ENCODE measurements at regions not wholly inside any gene's neighbourhood (a gene's known extent, or its start where the extent isn't known, plus 50 kb on each side); places are given as distances from the start of the nearest gene placed in this dataset.

DNA sequence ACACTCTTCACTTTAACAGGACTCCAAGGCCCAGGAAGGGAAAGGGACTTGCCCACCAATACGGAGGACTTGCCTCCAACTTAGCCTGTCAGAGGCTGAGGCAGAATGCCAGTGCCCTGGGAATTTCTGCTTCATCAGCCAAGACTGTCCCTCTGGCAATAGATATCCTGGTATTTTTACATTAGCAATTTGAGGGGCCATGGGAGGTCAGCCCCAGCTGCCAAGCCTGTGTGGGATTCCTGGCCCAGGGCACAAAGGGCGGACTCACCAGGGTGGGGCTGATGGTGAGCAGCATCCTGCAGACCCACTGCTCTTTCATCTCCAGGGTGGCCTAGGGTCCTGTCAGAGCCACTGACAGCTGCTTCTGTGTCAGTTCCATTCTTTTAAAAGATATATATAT lies 78.3 kb upstream of the CIBAR2 start:
- no peak for DNase-seq

GRCh38 chr16:85191341-85191965 lies 79.2 kb upstream of the CIBAR2 start:
- no peak for DNase-seq

DNA sequence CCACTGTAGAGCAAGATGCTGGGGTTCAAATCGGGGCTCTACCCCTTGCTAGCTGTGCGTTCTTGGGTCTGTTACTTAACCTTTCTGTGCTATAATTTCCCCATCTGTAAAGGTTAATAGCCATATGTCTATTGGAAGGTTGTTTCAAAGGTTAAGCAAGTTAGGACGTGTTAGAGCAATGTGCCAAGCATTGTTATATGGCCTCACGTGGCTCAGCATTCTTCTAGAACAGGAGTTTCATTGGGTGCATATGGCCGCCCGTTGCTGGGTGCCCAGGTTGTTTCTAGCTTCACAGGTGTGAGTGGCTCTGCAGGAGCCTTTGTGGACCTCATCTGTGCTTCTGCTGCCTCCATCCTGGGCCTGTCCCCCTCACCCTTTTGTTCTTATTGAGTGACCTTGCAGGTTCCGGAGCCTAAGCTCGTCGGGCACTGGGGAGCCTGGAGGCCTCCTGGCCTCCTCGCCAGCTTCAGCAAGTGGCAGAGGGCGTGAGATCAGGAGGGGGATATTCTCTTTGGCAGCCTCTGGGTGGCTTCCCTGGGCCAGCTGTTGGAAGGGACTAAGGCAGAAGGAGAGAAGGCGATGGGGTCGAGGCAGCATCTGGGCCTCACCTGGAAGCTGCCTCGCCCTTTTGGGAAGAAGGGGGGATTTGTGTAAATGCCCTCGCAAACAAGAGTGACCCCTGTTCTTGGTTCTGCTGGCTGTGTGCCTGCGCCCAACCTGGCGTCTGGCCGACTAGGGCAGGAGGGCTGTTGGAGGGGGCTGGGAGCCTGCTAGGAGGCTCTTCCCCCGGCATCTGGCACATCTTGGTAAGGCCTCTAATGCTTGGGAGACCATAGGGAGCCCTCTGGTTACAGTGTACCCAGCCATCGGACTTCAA lies 80.2 kb upstream of the CIBAR2 start:
- DNase-seq: no peak

GRCh38 chr16:85193115-85193493 lies 80.8 kb upstream of the CIBAR2 start:
- DNase-seq: no peak

DNA sequence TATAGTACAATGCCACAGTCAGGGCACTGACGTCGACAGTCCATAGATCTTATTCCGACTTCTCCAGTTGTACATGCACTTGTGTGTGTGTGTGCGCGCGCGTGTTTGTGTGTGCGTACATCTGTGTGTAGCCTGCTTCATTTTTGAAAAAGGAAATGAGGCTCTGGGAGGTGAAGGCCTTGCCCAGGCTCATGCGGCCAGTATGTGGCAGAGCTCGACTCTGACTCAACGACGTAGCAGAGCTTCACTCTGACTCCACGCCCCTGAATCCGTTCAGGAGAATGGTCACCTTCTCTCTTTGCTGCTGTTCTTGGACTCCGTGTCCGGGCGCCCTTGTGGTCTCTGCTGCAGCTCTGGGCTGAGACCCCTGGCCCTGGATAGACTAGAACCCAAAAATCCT lies 81.6 kb upstream of the CIBAR2 start:
- no peak for DNase-seq

DNA sequence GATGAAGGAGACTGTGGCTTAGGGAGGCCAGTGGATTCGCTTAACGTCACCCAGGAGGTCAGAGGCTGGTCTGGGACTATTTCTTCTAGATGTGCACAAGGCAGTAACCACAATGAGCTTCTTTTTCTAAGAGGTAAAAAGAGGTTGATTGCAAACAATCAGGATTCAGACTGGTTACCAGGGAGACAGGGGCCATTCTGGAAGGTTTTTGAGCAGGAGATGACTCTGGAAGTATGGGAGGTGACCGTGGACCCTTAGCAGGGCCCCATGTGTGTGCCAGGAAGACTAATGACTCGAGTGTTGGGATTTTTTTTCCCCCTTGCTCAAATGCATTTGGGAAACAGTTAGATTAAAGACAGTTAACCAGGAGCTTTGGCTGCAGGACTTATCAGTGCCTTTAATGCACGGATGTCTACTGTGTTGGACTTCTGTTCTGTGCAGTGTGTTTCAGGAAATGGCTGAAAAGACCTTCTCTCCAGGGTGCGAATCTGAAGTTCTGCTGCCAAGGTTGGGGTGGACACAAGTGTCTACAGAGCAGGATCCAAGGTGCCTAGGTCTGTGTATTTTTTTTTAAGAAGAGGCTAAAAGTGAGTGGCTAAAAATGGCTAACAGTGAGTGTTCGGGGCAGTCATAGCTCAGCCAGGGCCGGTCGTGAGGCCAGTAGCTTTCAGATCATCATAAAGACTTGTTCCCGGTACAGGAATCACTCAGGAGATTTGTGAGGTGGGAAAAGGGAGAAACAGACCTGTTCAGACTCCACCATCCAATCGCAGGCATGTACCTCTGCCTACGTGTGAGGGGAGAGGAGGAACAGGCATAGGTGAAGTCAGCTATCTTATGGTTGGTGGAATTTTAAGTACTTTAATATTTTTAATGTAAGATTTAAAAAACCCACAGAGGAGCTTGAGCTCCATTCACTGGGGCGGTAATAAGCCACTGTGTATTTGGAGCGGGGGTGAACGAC lies 82.3 kb upstream of the CIBAR2 start:
- DNase-seq: no peak

DNA sequence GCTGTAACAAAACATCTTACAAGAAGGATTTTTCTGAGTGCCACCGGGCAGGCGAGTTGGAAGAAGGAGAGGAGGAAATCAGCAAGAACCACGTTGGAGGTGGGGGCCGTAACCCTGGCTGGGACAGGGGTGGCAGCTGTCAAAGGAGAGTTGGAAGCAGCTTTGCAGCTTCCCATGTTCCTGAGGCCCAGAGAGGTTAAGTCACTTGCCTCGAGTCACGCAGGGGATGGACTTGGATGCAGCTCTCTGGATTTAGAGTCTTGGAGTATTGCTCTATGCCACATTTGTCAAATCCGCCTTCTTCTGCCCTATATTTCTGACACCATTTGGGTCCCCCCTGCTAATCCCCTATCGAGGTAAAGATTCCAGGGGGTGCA lies 83.0 kb upstream of the CIBAR2 start:
- DNase-seq: no peak

DNA sequence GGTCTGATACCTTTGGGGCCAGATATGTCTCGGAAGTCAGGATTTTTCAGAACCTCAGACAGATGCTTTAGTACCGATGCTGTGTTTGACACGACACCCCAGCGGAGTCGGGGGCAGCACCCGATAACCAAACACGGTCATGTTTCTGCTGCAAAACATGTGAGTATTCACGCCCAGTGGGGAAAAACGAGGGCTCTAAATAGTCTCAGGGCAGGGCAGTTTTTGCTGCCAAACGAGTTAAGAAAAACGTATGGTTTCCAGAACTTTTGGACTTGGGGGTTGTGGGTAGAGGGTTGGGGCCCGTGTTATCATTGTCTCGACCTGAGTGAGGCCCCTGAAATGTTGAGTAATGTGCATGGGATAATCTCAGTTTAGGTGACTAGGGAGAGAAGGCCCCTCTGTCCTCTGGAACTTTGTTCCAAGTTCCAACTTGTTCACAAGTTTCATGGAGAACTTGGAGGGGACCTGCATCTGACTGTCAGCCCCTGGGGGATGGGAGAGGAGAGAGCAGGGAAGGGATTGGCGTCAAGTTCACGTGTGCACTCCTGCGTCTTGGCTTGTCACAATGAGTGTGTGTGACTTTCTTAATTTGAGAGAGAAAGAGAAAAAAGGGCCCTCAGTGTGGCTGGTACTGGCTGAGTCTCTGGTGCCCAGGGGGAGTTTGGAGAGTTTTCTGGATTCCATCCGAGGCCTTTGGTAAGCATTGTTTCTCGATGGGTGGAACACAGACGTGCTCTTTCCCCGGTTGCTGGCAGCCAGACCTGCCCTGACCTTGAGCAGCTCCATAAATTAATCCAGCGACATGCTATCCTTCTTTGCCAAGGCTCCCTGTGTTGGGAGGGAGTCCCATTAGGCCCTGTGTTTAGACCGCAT lies 83.9 kb upstream of the CIBAR2 start:
- no peak for DNase-seq

DNA sequence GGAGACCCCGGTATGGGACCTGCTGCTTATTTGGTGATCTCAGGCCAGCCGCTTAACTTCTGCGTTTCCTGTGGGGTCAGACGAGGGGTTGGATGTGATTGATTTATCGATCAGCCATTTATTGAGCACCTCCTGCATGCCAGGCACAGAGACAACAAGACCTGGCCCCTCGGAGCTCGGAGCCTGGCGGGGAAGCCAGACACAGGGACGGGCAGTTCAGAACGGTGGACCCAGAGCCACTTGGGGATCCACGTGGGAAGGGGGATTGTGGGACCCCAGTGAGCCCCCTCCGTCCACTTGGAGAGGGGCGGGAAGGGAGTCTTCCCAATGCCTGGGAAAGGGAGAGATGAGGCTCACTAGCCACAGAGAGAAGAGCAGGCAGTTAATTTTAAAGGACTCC lies 84.7 kb upstream of the CIBAR2 start:
- DNase-seq: no peak

DNA sequence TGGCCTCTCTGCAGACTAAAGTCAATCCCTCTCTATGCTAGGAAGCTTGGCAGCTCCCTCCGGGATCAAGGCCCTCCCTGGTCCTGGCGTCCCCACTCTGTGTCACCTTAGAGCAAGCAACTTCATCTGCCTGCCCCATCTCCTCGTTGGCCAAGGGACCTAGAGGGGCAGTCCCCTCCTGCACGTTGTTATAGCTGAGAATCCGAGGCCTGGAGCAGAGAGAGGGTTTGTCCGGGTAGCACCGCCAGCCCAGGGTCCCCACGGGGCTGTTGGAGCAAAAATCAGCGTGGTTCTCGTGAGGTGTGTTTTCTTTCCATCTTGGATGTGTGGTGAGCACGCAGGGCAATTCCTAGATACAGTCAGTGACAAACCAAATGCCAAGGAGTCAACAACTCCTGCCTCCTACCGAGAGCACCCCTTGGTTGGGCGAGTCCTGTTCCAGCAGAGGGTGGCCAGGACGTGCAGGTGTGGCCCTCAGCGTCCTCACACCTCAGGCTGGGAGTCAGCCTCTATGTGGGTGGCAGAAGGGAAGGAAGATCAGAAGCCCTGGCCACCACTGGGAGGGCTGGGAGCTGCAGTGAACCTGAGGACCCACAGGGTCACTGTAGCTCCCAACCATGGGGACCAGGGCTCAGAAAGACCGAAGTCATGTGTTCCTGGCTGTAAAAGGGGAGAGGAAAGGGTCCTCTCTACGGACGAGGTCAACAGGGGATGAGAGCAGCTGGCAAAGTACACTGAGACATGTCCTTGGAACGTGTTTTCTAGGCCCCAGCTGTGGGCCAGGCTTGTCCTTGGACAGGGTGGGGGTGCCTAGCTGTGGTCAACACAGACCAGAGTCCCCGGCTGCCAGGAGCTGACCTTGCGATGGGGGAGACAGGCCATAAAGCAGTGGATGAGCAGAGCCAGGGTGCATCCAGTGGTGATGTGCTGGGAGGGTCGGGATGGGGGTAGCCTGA lies 85.6 kb upstream of the CIBAR2 start:
- DNase-seq: no peak

GRCh38 chr16:85199069-85199725 lies 86.9 kb upstream of the CIBAR2 start:
- no peak for DNase-seq

GRCh38 chr16:85199880-85200279 lies 87.6 kb upstream of the CIBAR2 start:
- no peak for DNase-seq

DNA sequence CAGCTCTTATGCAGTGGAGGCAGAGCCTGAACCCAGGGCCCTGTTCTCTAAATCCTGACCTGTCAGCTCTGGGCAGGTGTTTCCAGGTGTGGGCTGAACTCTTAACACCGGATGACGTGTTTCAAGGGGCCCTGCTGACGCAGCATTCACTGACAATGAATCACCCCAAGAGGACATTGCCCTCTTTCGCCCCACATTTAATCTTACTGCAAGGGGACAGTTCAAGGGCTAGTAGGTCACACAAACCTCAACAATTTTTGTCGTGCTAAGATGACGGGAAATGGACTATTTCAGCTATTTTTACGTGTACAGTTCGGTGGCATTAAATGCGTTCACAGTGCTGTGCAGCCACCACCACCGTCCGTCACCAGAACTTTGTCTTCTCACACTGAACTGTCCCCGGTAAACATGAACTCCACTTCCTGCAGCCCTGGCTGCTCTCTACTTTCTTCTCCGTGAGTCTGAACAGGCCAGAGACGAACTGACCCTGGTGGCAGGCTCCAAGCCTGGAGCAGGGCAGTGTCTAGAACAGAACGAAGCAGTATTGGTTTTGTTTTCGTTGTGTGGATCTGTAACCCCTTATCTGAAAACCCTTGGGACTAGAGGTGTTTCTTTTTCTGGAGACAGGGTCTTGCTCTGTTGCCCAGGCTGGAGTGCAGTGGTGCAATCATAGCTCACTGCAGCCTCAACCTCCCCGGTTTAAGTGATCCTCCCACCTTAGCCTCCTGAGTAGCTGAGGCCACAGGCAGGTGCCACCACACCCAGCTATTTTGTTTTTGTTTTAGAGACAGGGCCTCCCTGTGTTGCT lies 88.4 kb upstream of the CIBAR2 start:
- DNase-seq: no peak

DNA sequence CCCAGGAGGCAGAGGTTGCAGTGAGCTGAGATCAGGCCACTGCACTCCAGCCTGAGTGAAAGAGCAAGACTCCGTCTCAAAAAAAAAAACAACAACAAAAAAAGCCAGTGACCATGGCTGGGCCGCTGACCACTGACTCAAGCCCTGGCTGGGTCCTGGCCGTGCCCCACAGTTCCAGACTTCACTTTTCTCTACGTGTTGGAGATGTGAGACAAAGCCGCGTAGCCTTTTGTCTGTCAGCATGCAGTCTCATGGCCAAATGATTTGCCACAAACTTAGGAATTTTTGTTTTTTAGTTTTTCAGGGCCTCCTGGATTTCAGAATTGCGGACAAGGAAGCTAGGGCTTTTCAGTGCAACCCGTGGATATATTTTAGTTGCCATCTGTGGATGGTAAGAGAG lies 89.3 kb upstream of the CIBAR2 start:
- DNase-seq: no peak

- no peak for DNase-seq
These were observed 89.9 kb upstream of the CIBAR2 start for GRCh38 chr16:85202051-85202601.

DNA sequence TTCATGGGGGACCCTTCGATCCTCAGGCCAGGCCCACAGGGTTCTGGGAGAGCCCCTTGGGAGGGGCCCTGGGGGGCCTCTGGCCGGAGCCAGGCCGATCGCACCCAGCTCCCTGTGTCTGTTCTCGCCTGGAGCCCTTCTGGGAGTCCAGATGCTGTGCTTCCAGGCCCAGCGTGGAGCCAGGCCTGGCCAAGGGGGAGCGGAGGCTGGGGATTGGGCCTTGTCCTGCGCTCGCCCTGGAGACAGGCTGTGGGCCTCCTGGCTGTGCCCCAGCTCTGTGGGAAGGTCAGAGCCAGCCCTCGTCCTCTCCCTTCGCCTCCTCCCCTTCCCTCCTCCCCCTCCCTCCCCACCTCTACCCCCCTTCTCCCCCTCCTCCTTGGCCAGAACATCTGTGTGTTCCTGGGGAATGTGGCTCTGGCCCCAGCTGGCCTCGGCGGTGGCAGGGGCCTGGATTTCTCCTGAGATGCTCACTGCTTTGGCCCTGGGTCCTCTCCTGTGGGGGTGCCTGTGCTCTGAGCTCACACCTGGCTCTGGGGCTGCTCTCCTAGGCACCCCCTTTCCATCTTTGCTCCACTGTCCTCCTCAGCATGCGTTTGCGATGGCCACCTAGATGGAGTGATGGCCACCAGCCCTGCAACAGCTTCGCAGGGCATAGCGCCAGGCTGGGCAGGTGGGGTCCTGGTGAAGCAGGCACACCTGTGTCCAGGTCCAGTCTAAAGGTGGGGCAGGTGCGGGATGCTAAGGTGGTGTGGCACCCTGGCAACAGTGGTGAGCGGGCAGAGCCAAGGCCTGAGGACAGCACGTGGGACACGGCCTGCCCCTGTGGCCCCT lies 90.6 kb upstream of the CIBAR2 start:
- DNase-seq: no peak

GRCh38 chr16:85203462-85203813 lies 91.2 kb upstream of the CIBAR2 start:
- DNase-seq: no peak

DNA sequence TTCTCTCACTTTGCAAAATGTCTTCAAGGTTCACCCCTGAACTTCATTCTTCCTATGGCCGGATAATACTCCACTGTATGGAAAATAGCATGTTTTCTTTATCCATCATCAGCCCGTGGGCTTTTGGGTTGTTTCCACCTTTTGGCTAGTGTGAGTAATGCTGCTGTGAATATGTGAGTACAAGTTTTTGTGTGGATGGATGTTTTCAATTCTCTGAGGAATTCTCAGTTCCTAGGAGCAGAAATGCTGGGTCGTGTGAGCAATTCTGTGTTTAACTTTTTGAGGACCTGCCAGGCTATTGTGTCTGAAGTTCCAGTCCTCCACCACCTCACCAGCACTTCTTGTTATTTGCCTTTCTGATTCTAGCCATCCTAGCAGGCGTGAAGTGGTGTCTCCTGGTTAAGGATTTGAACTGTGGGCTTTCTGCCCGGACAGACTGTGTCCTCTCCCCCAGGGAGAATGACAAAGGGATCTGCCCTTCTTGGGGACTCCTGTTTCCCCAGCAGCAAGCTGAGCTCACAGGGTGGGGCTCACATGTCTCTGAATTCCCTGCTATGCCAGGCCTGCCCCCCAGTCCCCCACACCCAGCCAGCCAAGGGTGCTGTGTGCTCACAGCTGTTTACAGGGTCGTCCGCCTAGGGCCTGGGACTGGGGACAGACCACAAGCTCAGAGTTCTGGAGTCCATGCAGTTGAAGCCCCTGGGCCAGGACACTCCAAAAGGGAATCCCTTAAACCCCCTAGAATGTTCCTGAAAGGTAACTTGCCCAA lies 92.2 kb upstream of the CIBAR2 start:
- DNase-seq: no peak

Data from suppressor macrophage treated with lipopolysaccharide for 4 hours (primary cell).